Right lung (tissue), 2 donors: ENCODE measurements at regions not wholly inside any gene's neighbourhood (a gene's known extent, or its start where the extent isn't known, plus 50 kb on each side); places are given as distances from the start of the nearest gene placed in this dataset.
"Not testable (repeated sequence)": the region's sequence is repeated elsewhere in the genome, so short reads cannot be mapped to it uniquely, and the experiment has no call there.

ENCODE experiments used
- DNase-seq, 2 donors: peaks; one replicate each; pipeline ENCODE4 v3.0.0-alpha.2; 2013

- DNase-seq = no peak
These were observed 407.0 kb downstream of the SUCLG1 start for GRCh38 chr2:84052043-84052442.

- no peak for DNase-seq
These were observed 410.1 kb downstream of the SUCLG1 start for GRCh38 chr2:84048964-84049363.

GRCh38 chr2:84041506-84041905 is 417.6 kb downstream of the SUCLG1 start:
- DNase-seq = no peak

- DNase-seq = no peak
These were observed 418.8 kb downstream of the SUCLG1 start for GRCh38 chr2:84040281-84040680.

GRCh38 chr2:84038866-84039265 is 420.2 kb downstream of the SUCLG1 start:
- DNase-seq = peak; percentile 80 to 81

- no peak for DNase-seq
These were observed 425.6 kb downstream of the SUCLG1 start for GRCh38 chr2:84033347-84033974.

- DNase-seq = no peak
These were observed 427.6 kb downstream of the SUCLG1 start for GRCh38 chr2:84031312-84032050.

GRCh38 chr2:84029903-84030575 is 429.0 kb downstream of the SUCLG1 start:
- no peak for DNase-seq

- no peak for DNase-seq
These were observed 432.3 kb downstream of the SUCLG1 start for GRCh38 chr2:84026818-84027217.

GRCh38 chr2:84022810-84023431 is 436.2 kb downstream of the SUCLG1 start:
- DNase-seq = peak; percentile 27 to 34

GRCh38 chr2:84017010-84017409 is 442.1 kb downstream of the SUCLG1 start:
- no peak for DNase-seq

GRCh38 chr2:84016183-84016582 is 442.9 kb downstream of the SUCLG1 start:
- no peak for DNase-seq

GRCh38 chr2:83997889-83998288 is 461.2 kb downstream of the SUCLG1 start:
- DNase-seq = no peak

GRCh38 chr2:83994633-83995179 is 464.4 kb downstream of the SUCLG1 start:
- DNase-seq = no peak

- DNase-seq = no peak
These were observed 465.0 kb downstream of the SUCLG1 start for GRCh38 chr2:83993873-83994632.

GRCh38 chr2:83991992-83992391 is 467.1 kb downstream of the SUCLG1 start:
- no peak for DNase-seq

- no peak for DNase-seq
These were observed 468.4 kb downstream of the SUCLG1 start for GRCh38 chr2:83990636-83991035.

GRCh38 chr2:83976628-83977027 is 482.5 kb downstream of the SUCLG1 start:
- DNase-seq = not testable (repeated sequence)

GRCh38 chr2:83972128-83972527 is 487.0 kb downstream of the SUCLG1 start:
- no peak for DNase-seq

GRCh38 chr2:83971547-83971946 is 487.5 kb downstream of the SUCLG1 start:
- DNase-seq = no peak

GRCh38 chr2:83970217-83970929 is 488.7 kb downstream of the SUCLG1 start:
- DNase-seq = no peak
